ENCODE measurements at regions not wholly inside any gene's neighbourhood (a gene's known extent, or its start where the extent isn't known, plus 50 kb on each side); places are given as distances from the start of the nearest gene placed in this dataset.

- FAIRE-seq (no peak), DNase-seq (ENCODE audit: insufficient read length, low spot score) (no peak)
Observed at GRCh38 chr21:41653954-41654491, 112.8 kb downstream of the RIPK4 start.

DNA sequence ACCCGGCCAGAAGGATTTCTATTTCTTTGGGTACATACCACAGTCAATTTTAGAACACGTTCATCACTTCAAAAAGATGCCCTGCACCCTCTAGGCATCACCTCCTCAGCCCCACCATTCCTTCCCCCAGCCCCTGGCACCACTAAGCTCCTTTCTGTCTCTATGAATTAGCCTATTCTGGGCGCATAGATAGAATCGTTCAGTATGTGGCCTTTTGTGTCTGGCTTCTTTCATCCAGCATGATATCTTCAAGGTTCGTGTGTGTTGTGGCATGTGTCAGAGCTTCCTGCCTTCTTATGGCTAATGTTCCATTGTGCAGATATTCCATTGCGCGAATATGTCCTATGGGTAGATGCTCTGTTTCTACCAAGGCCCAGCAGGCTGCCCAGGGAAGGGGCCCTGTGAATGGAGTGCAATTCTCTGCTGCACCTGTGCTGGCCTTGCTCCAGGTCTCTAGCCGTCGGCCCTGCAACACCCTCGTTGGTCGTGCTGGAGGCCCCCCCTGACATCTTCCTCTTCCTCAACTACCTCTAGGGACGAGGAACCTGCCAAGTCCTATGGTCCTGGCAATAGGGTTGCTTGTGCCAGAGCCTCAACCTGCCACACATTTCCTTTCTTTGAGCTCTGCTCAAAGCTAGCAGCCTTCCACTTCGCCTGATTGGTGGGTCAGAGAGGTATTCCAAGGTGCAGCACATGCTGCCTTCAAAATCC is 113.5 kb downstream of the RIPK4 start:
- DNase-seq (ENCODE audit: insufficient read length, low spot score) (no peak), FAIRE-seq (no peak)

GRCh38 chr21:41651830-41652229 is 115.0 kb downstream of the RIPK4 start:
- FAIRE-seq (no peak), DNase-seq (ENCODE audit: insufficient read length, low spot score) (no peak)

DNA sequence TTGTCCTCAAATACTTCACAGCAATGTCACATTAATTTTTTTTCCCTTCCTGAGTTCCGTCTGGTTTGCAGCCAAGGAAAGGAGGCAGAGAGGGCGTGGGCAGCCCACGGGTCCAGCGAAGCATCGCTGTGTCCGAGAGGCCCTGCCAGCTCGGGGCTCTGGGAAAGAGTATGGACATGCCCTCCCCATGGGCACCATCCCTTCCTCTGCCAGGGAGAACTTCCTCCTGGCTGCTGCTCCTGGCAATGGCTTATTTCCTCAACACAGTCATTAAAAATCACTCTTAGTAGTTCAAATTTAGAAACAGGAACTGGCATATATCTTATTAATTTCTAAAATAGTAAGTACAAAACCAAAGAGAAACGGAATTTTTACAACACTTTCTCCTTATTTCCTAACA is 115.4 kb downstream of the RIPK4 start:
- no peak for DNase-seq (ENCODE audit: insufficient read length, low spot score)
- FAIRE-seq = no peak

DNA sequence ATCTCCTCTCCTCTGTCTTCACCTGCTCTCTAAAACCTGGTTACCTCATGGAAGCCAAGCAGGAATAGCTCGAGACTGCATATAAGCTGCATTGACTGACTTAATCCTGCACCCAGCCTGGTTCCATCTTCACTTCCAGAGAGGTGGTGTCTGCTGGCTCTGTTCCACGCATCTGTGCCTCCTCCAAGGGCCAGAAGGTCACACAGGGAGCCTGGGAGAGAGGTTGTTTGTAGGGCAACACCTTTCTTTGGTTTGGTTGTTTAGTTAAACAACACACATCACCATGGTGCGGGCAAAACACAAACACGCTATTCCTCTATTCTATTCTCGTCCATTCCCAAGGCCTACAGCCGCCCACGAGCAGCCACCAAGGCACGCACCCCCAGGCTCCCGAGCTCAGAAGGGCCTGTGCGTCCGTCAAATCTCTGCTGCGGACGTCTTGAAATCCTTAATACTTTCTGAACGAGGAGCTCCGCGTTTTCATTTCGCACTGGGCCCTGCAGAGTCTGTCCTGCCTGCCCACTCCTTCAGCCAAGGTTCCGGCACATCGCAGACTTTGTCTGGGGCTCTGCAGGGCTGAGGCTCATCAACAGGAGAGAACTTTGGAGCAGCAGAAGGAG is 116.2 kb downstream of the RIPK4 start:
- DNase-seq (ENCODE audit: insufficient read length, low spot score) (no peak), FAIRE-seq (no peak)

DNA sequence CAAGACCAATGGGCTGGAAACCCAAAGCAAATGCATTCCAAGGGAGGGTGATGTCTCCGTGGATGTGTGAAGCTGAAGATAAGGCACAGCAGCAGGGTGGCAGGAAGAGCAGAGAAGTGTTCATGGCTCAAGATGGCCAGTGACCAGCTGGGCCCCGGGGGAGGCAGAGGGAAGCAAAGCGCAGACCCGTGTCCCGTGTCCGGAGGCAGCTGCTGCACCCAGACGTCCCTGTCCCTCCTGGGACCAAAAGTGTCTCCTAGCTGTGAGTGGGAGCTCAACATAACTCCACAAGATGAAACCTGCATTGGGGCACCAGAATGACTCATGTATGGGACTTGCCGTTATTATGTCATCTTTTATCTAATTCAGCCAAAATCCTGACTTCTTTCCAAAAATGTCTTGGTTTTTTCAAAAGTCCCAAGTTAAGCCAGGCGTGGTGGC is 118.2 kb downstream of the RIPK4 start:
- FAIRE-seq (no peak), DNase-seq (ENCODE audit: insufficient read length, low spot score) (no peak)

DNA sequence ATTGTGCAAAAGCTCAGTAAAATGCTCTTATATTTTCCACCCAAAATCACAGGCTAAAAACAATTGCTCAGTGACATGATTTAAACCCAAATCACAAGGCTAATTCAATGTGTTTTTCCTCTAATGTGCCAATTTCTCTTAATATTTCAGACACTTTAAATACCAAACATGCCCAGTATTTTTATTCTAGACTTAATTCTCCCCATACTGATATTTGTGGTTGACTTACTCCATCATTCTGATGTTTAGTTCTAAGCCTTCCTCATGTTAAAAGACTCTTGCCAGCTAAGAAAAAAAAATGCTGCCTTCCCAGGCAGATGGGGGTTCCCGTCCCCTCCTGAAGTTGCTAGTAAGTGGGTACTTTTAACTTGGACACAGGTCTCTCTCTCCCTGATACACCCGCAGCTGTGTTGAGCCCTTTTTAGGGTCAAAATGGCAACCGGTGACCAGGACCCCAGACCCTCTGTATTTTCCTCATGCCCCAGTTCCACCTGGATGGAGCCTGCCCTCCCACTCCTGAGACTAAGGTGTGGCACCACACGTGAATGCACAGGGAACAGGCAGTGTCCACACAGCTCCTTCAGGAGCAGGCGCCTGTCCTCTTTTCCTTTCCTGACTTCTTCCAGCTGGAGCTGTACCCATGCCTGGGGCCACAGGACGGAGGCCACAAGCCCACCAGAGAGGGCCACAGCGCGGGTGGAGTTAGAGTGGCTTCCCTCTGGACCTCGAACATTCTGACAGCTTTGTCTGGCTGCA is 118.9 kb downstream of the RIPK4 start:
- no peak for DNase-seq (ENCODE audit: insufficient read length, low spot score)
- FAIRE-seq = no peak

DNA sequence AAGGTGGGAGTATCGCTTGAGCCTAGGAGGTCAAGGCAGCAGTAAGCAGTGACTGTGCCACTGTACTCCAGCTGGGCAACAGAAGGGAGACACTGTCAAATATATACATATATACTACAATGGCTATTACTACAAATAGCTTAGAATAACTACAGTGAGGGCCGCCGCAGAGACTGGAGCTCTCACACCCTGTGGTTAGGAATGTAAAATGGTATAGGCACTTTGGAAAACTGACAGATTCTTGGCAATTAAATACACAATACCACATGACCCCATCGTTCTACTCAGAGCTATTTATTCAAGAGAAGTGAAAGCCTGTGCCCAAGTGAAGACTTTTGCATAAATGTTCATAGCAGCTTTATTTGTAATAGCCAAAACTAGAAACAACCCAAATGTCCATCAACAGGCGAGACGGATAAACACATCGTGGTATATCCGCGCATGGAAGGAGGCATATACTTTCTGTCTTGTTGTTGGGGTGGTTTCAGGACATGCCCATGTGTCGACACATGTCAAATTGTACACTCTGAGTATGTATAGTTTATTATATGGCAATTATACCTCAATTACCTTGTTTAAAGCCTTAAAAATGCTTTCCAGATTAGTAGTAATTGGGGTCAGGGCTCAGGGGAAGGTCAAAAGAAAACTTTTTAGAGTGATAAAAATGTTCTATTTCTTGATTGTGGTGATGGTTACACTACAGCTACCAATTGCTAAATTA is 123.4 kb downstream of the RIPK4 start:
- DNase-seq (ENCODE audit: insufficient read length, low spot score) (no peak), FAIRE-seq (no peak)

- no peak for FAIRE-seq
- no peak for DNase-seq (ENCODE audit: insufficient read length, low spot score)
Observed at GRCh38 chr21:41641821-41642701, 124.8 kb downstream of the RIPK4 start.

GRCh38 chr21:41641510-41641815 is 125.4 kb downstream of the RIPK4 start:
- DNase-seq (ENCODE audit: insufficient read length, low spot score) (no peak), FAIRE-seq (no peak)

- FAIRE-seq (no peak), DNase-seq (ENCODE audit: insufficient read length, low spot score) (no peak)
Observed at GRCh38 chr21:41640748-41641509, 125.9 kb downstream of the RIPK4 start.

DNA sequence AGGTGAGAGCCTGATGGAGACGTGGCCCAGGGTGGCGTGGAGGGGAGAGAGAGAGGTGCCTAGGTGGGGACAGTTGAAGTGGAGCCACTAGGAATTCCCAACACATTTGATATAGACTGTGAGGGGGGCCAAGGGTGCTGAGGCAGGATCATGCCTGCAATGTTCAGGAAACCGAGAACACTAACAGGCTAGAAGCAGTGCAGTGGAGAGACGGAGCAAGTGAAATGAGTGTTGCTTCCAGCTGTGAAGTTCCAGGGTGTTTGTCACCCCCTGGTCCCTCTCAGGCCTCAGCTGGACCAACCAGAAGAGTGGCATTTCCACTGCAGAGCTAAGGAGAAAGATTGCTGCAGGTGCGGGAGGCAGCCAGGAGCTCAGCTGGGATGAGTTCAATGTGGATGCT is 127.1 kb downstream of the RIPK4 start:
- no peak for DNase-seq (ENCODE audit: insufficient read length, low spot score)
- no peak for FAIRE-seq

- DNase-seq (ENCODE audit: insufficient read length, low spot score) (no peak), FAIRE-seq (no peak)
Observed at GRCh38 chr21:41639336-41639735, 127.5 kb downstream of the RIPK4 start.

GRCh38 chr21:41638201-41638790 is 128.6 kb downstream of the RIPK4 start:
- no peak for DNase-seq (ENCODE audit: insufficient read length, low spot score)
- no peak for FAIRE-seq

- FAIRE-seq = no peak
- DNase-seq (ENCODE audit: insufficient read length, low spot score) = no peak
Observed at GRCh38 chr21:41636636-41637630, 129.0 kb upstream of the TMPRSS2 start.

GRCh38 chr21:41635874-41636273 is 127.9 kb upstream of the TMPRSS2 start:
- FAIRE-seq (no peak), DNase-seq (ENCODE audit: insufficient read length, low spot score) (no peak)

DNA sequence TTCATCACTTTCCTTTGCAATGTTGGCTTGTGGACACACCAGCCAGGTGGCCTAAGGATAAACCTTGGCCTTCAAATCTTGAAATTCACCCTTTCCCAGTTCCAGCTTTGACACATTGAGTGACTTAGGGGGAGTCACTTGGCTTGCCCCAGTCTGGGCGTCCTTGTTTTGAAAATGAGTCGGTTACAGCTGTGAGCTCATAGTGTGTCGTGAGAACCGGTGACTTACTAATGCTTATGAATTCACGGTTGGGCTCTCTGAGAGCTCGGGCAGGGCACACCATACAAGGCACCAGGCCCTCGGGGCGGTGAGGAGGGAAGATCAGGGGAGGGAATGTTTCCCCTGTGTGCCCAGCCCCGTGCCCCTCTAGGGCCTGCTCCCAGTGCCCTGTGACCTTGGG is 126.9 kb upstream of the TMPRSS2 start:
- FAIRE-seq (no peak), DNase-seq (ENCODE audit: insufficient read length, low spot score) (no peak)

DNA sequence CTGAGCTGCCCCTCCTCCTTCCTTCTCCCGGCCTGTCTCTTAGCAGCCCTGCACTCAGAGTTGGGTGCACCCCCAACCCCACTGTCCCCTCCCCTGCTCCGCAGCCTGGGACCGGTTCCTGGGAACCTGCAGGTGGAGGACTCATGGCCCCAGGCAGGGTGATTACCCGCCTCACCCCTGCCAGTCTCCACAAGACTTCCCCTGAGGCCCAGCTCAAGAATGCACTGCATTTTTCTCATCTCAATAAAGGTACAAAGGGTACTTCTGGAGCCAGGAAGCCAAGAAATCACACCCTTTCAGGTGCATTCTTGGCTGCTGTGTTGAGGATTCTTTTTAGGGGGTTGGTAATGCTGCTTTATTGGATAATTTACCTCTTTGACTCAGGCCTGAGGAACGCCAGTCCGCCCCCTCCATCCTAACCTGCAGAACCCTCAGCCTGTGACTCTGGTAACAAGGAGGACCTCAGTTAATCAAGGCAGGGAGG is 126.3 kb upstream of the TMPRSS2 start:
- FAIRE-seq (no peak), DNase-seq (ENCODE audit: insufficient read length, low spot score) (no peak)
